ENCODE measurements at regions not wholly inside any gene's neighbourhood (a gene's known extent, or its start where the extent isn't known, plus 50 kb on each side); places are given as distances from the start of the nearest gene placed in this dataset.

DNA sequence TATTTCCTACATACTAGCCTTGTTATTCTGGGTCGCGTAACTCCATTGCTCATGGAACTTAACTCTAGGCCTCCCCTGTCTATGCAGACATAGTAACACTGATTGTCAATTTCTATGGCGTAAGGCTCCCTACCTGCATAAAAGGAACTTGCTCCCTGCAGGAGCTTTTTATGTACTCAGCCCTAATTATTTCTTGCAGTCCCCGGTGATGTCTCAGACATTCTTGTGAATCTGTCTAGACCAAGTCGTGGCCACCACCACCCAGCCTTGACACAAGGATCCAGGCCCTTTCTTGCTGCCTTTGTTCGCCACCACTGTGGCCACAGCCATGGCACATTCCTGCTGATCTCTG is 189.5 kb upstream of the CTAGE1 start:
- peak overlapping the region in 1 of 2 experiments; percentile 37; a peak in 2 of 6 replicates for H3K27ac ChIP-seq
- no peaks in the 10 kb centered on the region for H3K9me3 ChIP-seq
- no peak overlapping the region for H3K4me2 ChIP-seq
- no peak for ATAC-seq
- no peak for DNase-seq (ENCODE audit: low read depth in 1 of 2, low spot score in 1 of 2)
- no peak for TF ChIP-seq PHF8 (IDR thresholded peaks at IDR 0.05; ENCODE audit: borderline replicate concordance, low read depth)
- TF ChIP-seq CBX2 (IDR thresholded peaks at IDR 0.05; ENCODE audit: borderline replicate concordance, low read depth) = no peak
- no peak for TF ChIP-seq CBX8 (IDR thresholded peaks at IDR 0.05)
- peaks cover 27% of the 10 kb centered on the region for H3K4me1 ChIP-seq
- no peak for FAIRE-seq
- WGBS (ENCODE audit: missing lambda C conversion rate) = 100% methylated on average over 5 of the region's 6 CpGs
- ChIA-PET POLR2A (no interaction called here), CTCF (no interaction called here)
- H3K4me3 ChIP-seq = no peak overlapping the region

DNA sequence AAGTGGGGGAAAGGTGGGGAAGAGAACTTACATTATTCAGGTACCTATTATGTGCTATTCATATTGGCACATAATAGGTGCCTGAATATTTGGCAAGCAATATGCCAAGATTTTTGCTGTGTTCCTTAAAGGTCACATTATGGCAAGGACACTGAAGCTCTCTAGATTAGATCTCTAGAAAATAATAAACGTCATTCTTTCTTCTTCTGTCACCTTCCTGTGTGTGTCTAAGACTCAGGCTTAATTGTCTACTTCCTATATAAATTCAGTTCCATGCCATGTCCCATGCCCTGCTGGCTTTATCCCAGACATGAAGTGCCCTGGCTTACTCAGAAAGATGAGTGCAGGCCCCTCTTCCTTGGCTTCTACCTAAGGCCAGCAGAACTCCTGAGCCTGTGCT is 191.1 kb upstream of the CTAGE1 start:
- CTCF ChIA-PET = interaction anchor here (0.7 kb wide), 1 partner anchor 190 kb away, joined by 3 read pairs; no protein-coding TSS in a partner anchor
- no peak for DNase-seq (ENCODE audit: low read depth in 1 of 2, low spot score in 1 of 2)
- peak overlapping the region; percentile 71 for H3K4me2 ChIP-seq
- POLR2A ChIA-PET = no interaction called here
- no peaks in the 10 kb centered on the region for H3K9me3 ChIP-seq
- H3K27ac ChIP-seq = peak overlapping the region; percentile 56 to 76
- no peak for ATAC-seq
- WGBS (ENCODE audit: missing lambda C conversion rate) = 59% methylated on average over 1 of the region's 1 CpG
- no peak for FAIRE-seq
- H3K4me3 ChIP-seq = no peak overlapping the region
- peaks cover 43% of the 10 kb centered on the region for H3K4me1 ChIP-seq
- no peak for TF ChIP-seq SMC3 (IDR thresholded peaks at IDR 0.05)
- TF ChIP-seq CHD2 (IDR thresholded peaks at IDR 0.05; ENCODE audit: low read length, partially characterized antibody) = no peak
- no peak for TF ChIP-seq RARB (CRISPR knock-in tag; IDR thresholded peaks at IDR 0.05)
- TF ChIP-seq EHMT2 (IDR thresholded peaks at IDR 0.05; ENCODE audit: low read depth) = no peak
- TF ChIP-seq NR3C1 (IDR thresholded peaks at IDR 0.05) = no peak
- TF ChIP-seq SREBF2 (IDR thresholded peaks at IDR 0.05) = no peak
- TF ChIP-seq FOSB (CRISPR knock-in tag; IDR thresholded peaks at IDR 0.05) = no peak
- TF ChIP-seq, protein P1, sequence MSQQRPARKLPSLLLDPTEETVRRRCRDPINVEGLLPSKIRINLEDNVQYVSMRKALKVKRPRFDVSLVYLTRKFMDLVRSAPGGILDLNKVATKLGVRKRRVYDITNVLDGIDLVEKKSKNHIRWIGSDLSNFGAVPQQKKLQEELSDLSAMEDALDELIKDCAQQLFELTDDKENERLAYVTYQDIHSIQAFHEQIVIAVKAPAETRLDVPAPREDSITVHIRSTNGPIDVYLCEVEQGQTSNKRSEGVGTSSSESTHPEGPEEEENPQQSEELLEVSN (IDR thresholded peaks at IDR 0.05; ENCODE audit: borderline replicate concordance, low read depth) = no peak
- no peak for TF ChIP-seq HDAC2 (IDR thresholded peaks at IDR 0.05)
- no peak for TF ChIP-seq MYC (IDR thresholded peaks at IDR 0.05; ENCODE audit: borderline replicate concordance, low read length)
- TF ChIP-seq ZSCAN20 (CRISPR knock-in tag; IDR thresholded peaks at IDR 0.05) = no peak
- no peak for TF ChIP-seq CHD4 (IDR thresholded peaks at IDR 0.05; ENCODE audit: borderline replicate concordance)
- TF ChIP-seq, protein P2, sequence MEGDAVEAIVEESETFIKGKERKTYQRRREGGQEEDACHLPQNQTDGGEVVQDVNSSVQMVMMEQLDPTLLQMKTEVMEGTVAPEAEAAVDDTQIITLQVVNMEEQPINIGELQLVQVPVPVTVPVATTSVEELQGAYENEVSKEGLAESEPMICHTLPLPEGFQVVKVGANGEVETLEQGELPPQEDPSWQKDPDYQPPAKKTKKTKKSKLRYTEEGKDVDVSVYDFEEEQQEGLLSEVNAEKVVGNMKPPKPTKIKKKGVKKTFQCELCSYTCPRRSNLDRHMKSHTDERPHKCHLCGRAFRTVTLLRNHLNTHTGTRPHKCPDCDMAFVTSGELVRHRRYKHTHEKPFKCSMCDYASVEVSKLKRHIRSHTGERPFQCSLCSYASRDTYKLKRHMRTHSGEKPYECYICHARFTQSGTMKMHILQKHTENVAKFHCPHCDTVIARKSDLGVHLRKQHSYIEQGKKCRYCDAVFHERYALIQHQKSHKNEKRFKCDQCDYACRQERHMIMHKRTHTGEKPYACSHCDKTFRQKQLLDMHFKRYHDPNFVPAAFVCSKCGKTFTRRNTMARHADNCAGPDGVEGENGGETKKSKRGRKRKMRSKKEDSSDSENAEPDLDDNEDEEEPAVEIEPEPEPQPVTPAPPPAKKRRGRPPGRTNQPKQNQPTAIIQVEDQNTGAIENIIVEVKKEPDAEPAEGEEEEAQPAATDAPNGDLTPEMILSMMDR (IDR thresholded peaks at IDR 0.05) = no peak
- no peak for TF ChIP-seq GATA3 (IDR thresholded peaks at IDR 0.05; ENCODE audit: borderline replicate concordance)
- no peak for TF ChIP-seq NPAS2 (CRISPR knock-in tag; IDR thresholded peaks at IDR 0.05; ENCODE audit: borderline replicate concordance)
- TF ChIP-seq PHF8 (IDR thresholded peaks at IDR 0.05; ENCODE audit: borderline replicate concordance, low read depth) = no peak

DNA sequence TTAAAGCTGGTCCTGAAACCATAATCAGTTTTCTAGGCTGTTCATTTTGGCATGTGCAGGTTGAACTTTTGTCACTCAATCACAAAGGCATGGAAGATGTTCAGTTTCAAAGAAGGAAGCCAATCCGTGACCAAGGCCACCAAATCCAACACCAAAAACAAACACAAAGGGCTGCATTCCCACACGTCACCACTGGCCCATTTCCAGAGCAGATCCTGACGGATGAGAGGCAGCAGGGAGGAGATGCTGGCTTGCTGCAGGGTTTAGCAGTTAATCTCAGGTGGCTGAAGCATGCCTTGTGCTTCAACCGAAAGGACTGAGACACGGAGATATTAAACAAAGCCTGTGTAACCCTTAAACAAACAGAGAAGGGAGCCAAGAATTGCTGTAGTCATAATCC is 191.9 kb upstream of the CTAGE1 start:
- WGBS (ENCODE audit: missing lambda C conversion rate) = 1% methylated on average over 5 of the region's 5 CpGs
- peak; percentile 27 to 67 for DNase-seq (ENCODE audit: low read depth in 1 of 2, low spot score in 1 of 2)
- CTCF ChIA-PET = interaction anchor here (1.2 kb wide), 1 partner anchor 16 kb away, joined by 3 read pairs; no protein-coding TSS in a partner anchor
- H3K4me3 ChIP-seq = no peak overlapping the region
- FAIRE-seq = no peak
- peak overlapping the region; percentile 56 to 76 for H3K27ac ChIP-seq
- peak; percentile 73 to 76; a peak in 5 of 6 replicates for ATAC-seq
- POLR2A ChIA-PET = no interaction called here
- H3K4me1 ChIP-seq = peaks cover 49% of the 10 kb centered on the region
- no peak for TF ChIP-seq SMC3 (IDR thresholded peaks at IDR 0.05)
- no peak for TF ChIP-seq RAD21 (conservative IDR thresholded peaks at IDR 0.05 in 1 of 2, IDR thresholded peaks at IDR 0.05 in 1 of 2)
- TF ChIP-seq CBX2 (IDR thresholded peaks at IDR 0.05; ENCODE audit: borderline replicate concordance, low read depth) = no peak
- no peak for TF ChIP-seq PHF8 (IDR thresholded peaks at IDR 0.05; ENCODE audit: borderline replicate concordance, low read depth)
- TF ChIP-seq, protein P3, sequence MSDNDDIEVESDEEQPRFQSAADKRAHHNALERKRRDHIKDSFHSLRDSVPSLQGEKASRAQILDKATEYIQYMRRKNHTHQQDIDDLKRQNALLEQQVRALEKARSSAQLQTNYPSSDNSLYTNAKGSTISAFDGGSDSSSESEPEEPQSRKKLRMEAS (IDR thresholded peaks at IDR 0.05) = 0 out of 2 replicates have a peak, but pooled peaks have one; percentile 14
- H3K9me3 ChIP-seq = no peaks in the 10 kb centered on the region
- peak overlapping the region; percentile 71 for H3K4me2 ChIP-seq
